ENCODE measurements at regions not wholly inside any gene's neighbourhood (a gene's known extent, or its start where the extent isn't known, plus 50 kb on each side); places are given as distances from the start of the nearest gene placed in this dataset.

DNA sequence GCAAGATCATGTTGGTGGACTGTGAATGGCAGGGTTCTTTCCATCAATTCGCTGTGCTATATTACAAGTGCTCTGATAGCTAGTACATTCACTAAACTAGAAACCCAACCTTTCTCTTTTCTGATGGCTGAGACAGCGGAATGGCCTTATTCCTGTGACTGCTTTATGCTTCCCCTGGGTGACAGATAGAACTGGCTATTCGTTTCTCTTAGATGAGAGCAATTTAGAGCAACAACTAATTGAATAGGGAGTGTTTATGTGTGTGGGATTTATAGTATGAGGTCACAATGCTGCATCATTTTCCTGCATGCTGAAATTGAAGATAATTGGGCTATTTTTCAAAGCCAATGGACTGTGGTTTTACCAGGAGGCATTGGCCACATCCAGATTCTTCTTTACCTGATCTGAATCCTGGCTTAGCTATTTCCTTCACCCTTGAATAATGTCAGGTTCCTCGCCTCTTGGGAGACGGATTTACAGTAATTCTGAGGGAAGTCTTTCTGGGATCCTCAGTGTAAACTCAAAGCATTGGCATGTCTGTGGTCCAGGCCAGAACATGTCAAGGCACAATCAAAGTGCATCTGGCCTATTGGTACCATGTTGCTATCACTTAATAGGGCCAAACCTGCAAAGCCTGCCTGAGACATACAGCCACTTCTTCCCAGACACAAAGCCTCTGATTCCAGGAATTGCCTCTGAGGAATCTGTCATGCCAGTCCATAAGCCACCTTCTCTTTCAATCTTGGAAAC lies 775.0 kb upstream of the API5 start:
- no peak for TF ChIP-seq CTCF (IDR thresholded peaks at IDR 0.05)
- Histone ChIP-seq H3K4me3 (no peak overlapping the region), H3K27me3 (no peaks in the 10 kb centered on the region), H3K4me1 (no peaks in the 10 kb centered on the region), H3K36me3 (no peaks in the 10 kb centered on the region), H3K9me3 (no peaks in the 10 kb centered on the region), H3K27ac (no peak overlapping the region)
- intact Hi-C loops (cut with DNase I): no loop called here
- DNase-seq: no peak
- no peak for ATAC-seq

GRCh38 chr11:42542336-42542735 lies 769.5 kb upstream of the API5 start:
- Histone ChIP-seq H3K4me3 (no peak overlapping the region), H3K9me3 (no peaks in the 10 kb centered on the region), H3K27me3 (no peaks in the 10 kb centered on the region), H3K36me3 (no peaks in the 10 kb centered on the region), H3K4me1 (no peaks in the 10 kb centered on the region), H3K27ac (no peak overlapping the region)
- ATAC-seq (no peak), DNase-seq (no peak)
- TF ChIP-seq CTCF (IDR thresholded peaks at IDR 0.05): no peak
- intact Hi-C loops (cut with DNase I): no loop called here

DNA sequence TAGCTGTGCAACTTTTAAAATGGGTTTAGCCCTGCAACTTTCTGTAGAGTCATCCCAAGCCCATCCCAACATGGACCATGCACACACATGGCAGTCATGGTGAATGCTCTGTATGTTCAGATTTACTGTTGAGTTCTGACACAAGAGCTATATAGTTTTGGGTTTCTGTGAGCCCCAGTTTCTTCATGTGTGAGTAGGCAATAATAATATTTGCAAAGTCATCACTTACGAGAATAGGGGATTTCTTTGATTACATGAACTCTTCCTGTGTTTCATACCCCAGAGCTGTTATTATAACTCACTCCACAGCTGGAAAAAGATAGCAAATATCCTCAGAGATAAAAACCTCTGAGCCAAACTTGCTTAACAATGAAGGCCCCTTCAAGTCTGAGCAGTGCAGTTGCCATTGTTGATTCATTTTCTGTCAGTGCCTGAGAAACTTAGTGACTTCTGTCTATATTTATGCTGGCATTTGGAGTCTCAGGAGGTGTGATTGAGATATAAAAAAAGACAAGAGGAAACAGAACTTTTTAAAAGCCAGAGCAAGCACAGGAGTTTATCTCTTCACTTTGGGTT lies 767.9 kb upstream of the API5 start:
- Histone ChIP-seq H3K9me3 (no peaks in the 10 kb centered on the region), H3K4me1 (no peaks in the 10 kb centered on the region), H3K4me3 (no peak overlapping the region), H3K27me3 (no peaks in the 10 kb centered on the region), H3K36me3 (no peaks in the 10 kb centered on the region), H3K27ac (no peak overlapping the region)
- DNase-seq: no peak
- intact Hi-C loops (cut with DNase I): no loop called here
- TF ChIP-seq CTCF (IDR thresholded peaks at IDR 0.05): no peak
- no peak for ATAC-seq

GRCh38 chr11:42544726-42545125 lies 767.1 kb upstream of the API5 start:
- Histone ChIP-seq H3K27me3 (no peaks in the 10 kb centered on the region), H3K27ac (no peak overlapping the region), H3K9me3 (no peaks in the 10 kb centered on the region), H3K4me1 (no peaks in the 10 kb centered on the region), H3K4me3 (no peak overlapping the region), H3K36me3 (no peaks in the 10 kb centered on the region)
- DNase-seq (no peak), ATAC-seq (no peak)
- TF ChIP-seq CTCF (IDR thresholded peaks at IDR 0.05): no peak
- intact Hi-C loops (cut with DNase I): no loop called here

- Histone ChIP-seq H3K4me3 (no peak overlapping the region), H3K36me3 (no peaks in the 10 kb centered on the region), H3K9me3 (no peaks in the 10 kb centered on the region), H3K4me1 (no peaks in the 10 kb centered on the region), H3K27ac (no peak overlapping the region), H3K27me3 (no peaks in the 10 kb centered on the region)
- TF ChIP-seq CTCF (IDR thresholded peaks at IDR 0.05): no peak
- ATAC-seq (no peak), DNase-seq (no peak)
- intact Hi-C loops (cut with DNase I): no loop called here
Measured at GRCh38 chr11:42545954-42546353, 765.8 kb upstream of the API5 start.

Measured in upper lobe of right lung (tissue), 1 donor.